GM23248 (cell line): ENCODE measurements at regions not wholly inside any gene's neighbourhood (a gene's known extent, or its start where the extent isn't known, plus 50 kb on each side); places are given as distances from the start of the nearest gene placed in this dataset.

ENCODE experiments used
- DNase-seq: peaks from one replicate; pipeline ENCODE4 v3.0.0-alpha.2; 2015
- H2AFZ ChIP-seq: fragments of 200-600 bp; sonication (generic); 2 replicates; pipeline ENCODE4 v1.6.1; 2016; ENCODE audit warnings: antibody characterized with exemption
- H3F3A ChIP-seq: fragments of 200-600 bp; sonication (generic); 2 replicates; pipeline ENCODE4 v1.6.1; 2016; ENCODE audit warnings: mild to moderate bottlenecking, antibody characterized with exemption, mixed run types; ENCODE audit not compliant: insufficient read depth
- H3K27ac ChIP-seq: fragments of 200-600 bp; sonication (generic); 2 replicates; pipeline ENCODE4 v1.5.1; 2016; ENCODE audit warnings: mild to moderate bottlenecking
- H3K27me3 ChIP-seq: fragments of 200-600 bp; sonication (generic); replicated peaks from 2 replicates; pipeline ENCODE4 v1.6.1; 2016; ENCODE audit warnings: mild to moderate bottlenecking; ENCODE audit not compliant: insufficient read depth
- H3K36me3 ChIP-seq: fragments of 200-600 bp; sonication (generic); 2 replicates; pipeline ENCODE4 v1.6.1; 2016; ENCODE audit warnings: low read depth, mild to moderate bottlenecking
- H3K4me1 ChIP-seq: fragments of 200-600 bp; sonication (generic); 2 replicates; pipeline ENCODE4 v1.6.1; 2016; ENCODE audit warnings: mild to moderate bottlenecking; ENCODE audit not compliant: insufficient read depth
- H3K4me2 ChIP-seq: fragments of 200-600 bp; sonication (generic); one replicate; pipeline ENCODE4 v1.6.1; 2016; ENCODE audit warnings: mild to moderate bottlenecking; ENCODE audit not compliant: unreplicated experiment
- H3K4me3 ChIP-seq: fragments of 200-600 bp; sonication (generic); 2 replicates; pipeline ENCODE4 v1.5.1; 2016; ENCODE audit warnings: mild to moderate bottlenecking
- H3K79me2 ChIP-seq: fragments of 200-600 bp; sonication (generic); 2 replicates; pipeline ENCODE4 v1.6.1; 2016; ENCODE audit warnings: mild to moderate bottlenecking; ENCODE audit not compliant: insufficient read depth
- H3K9ac ChIP-seq: fragments of 200-600 bp; sonication (generic); 2 replicates; pipeline ENCODE4 v1.6.1; 2016; ENCODE audit warnings: mild to moderate bottlenecking
- H3K9me2 ChIP-seq: fragments of 200-600 bp; sonication (generic); 2 replicates; pipeline ENCODE4 v1.6.1; 2016; ENCODE audit warnings: mixed run types, mild to moderate bottlenecking, moderate library complexity; ENCODE audit not compliant: insufficient read depth
- H3K9me3 ChIP-seq: fragments of 200-600 bp; sonication (generic); one replicate; pipeline ENCODE4 v1.6.1; 2017; ENCODE audit warnings: low read depth
- H4K20me1 ChIP-seq: fragments of 200-600 bp; sonication (generic); 2 replicates; pipeline ENCODE4 v1.6.0; 2016; ENCODE audit not compliant: insufficient read depth
- EZH2 ChIP-seq: fragments of 200-600 bp; sonication (generic); IDR thresholded peaks from 2 replicates; pipeline ENCODE4 v1.6.1; 2018; ENCODE audit warnings: antibody characterized with exemption, mild to moderate bottlenecking; ENCODE audit not compliant: insufficient read depth, poor library complexity, severe bottlenecking
- EZH2phosphoT487 ChIP-seq: fragments of 200-600 bp; sonication (generic); IDR thresholded peaks from 2 replicates; pipeline ENCODE4 v1.6.1; 2018; ENCODE audit warnings: antibody characterized with exemption, moderate library complexity, mild to moderate bottlenecking, low read depth; ENCODE audit not compliant: insufficient read depth
- WGBS, 2 experiments: methylation state at CpG; one replicate each; pipeline ENCODE4 v1.1.6; 2015 to 2017; ENCODE audit warnings: low lambda C conversion rate in 2 of 2, low coverage in 1 of 2; ENCODE audit errors: missing lambda C conversion rate in 2 of 2; 5-methylcytosine and 5-hydroxymethylcytosine counted together
- in situ Hi-C: fragments of 300-500 bp; cut with MboI; formaldehyde crosslinking; loops from 2 replicates; pipeline ENCODE4 v1.15.0; 2020

- no peaks in the 10 kb centered on the region for H3F3A ChIP-seq
- H3K9me2 ChIP-seq: no peaks in the 10 kb centered on the region
- no peaks in the 10 kb centered on the region for H3K36me3 ChIP-seq
- WGBS, 2 experiments: 39 to 44% methylated on average over 2 of the region's 2 CpGs
- no peak overlapping the region for H3K4me3 ChIP-seq
- in situ Hi-C loops: no loop called here
- H3K9me3 ChIP-seq: no peaks in the 10 kb centered on the region
- TF ChIP-seq EZH2 (no peak), EZH2phosphoT487 (no peak)
- DNase-seq: no peak
- no peaks in the 10 kb centered on the region for H4K20me1 ChIP-seq
- H3K4me2 ChIP-seq: no peak overlapping the region
- H2AFZ ChIP-seq: no peak overlapping the region
- H3K9ac ChIP-seq: no peak overlapping the region
- H3K27ac ChIP-seq: no peak overlapping the region
- H3K27me3 ChIP-seq: no peaks in the 10 kb centered on the region
- H3K4me1 ChIP-seq: no peaks in the 10 kb centered on the region
- H3K79me2 ChIP-seq: no peaks in the 10 kb centered on the region
Measured at GRCh38 chr3:26108846-26109489, 319.1 kb downstream of the OXSM start.

GRCh38 chr3:26114851-26115250 lies 325.0 kb downstream of the OXSM start:
- no peaks in the 10 kb centered on the region for H3K36me3 ChIP-seq
- no peaks in the 10 kb centered on the region for H3K9me2 ChIP-seq
- no peaks in the 10 kb centered on the region for H3K27me3 ChIP-seq
- H3K9ac ChIP-seq: no peak overlapping the region
- H4K20me1 ChIP-seq: no peaks in the 10 kb centered on the region
- H3K4me2 ChIP-seq: no peak overlapping the region
- no peak overlapping the region for H3K4me3 ChIP-seq
- WGBS, 2 experiments: 0 to 2% methylated on average over 1 of the region's 1 CpG
- H2AFZ ChIP-seq: no peak overlapping the region
- H3K79me2 ChIP-seq: no peaks in the 10 kb centered on the region
- DNase-seq: no peak
- no peak for TF ChIP-seq EZH2phosphoT487
- no peak for TF ChIP-seq EZH2
- no peaks in the 10 kb centered on the region for H3K4me1 ChIP-seq
- H3K27ac ChIP-seq: no peak overlapping the region
- H3F3A ChIP-seq: no peaks in the 10 kb centered on the region
- in situ Hi-C loops: no loop called here
- H3K9me3 ChIP-seq: no peaks in the 10 kb centered on the region

- in situ Hi-C loops: no loop called here
- H3K9me3 ChIP-seq: no peaks in the 10 kb centered on the region
Measured at GRCh38 chr3:26118165-26118564, 328.3 kb downstream of the OXSM start.

GRCh38 chr3:26132942-26133341 lies 343.1 kb downstream of the OXSM start:
- DNase-seq: no peak
- H3K4me2 ChIP-seq: no peak overlapping the region
- no peaks in the 10 kb centered on the region for H3K9me2 ChIP-seq
- no peak for TF ChIP-seq EZH2phosphoT487
- no peak for TF ChIP-seq EZH2
- H3K9me3 ChIP-seq: peaks cover 5% of the 10 kb centered on the region
- in situ Hi-C loops: no loop called here
- H3K36me3 ChIP-seq: no peaks in the 10 kb centered on the region
- H2AFZ ChIP-seq: no peak overlapping the region
- no peak overlapping the region for H3K27ac ChIP-seq
- H3K4me1 ChIP-seq: no peaks in the 10 kb centered on the region
- H3K4me3 ChIP-seq: no peak overlapping the region
- no peaks in the 10 kb centered on the region for H3F3A ChIP-seq
- no peaks in the 10 kb centered on the region for H4K20me1 ChIP-seq
- H3K9ac ChIP-seq: no peak overlapping the region
- H3K27me3 ChIP-seq: no peaks in the 10 kb centered on the region
- H3K79me2 ChIP-seq: no peaks in the 10 kb centered on the region

More at GRCh38 chr3:26118165-26118564, 328.3 kb downstream of the OXSM start:
- Histone ChIP-seq H3K27ac (no peak overlapping the region), H3K4me1 (no peaks in the 10 kb centered on the region), H3K4me2 (no peak overlapping the region), H3K79me2 (no peaks in the 10 kb centered on the region), H3F3A (no peaks in the 10 kb centered on the region), H3K9me2 (no peaks in the 10 kb centered on the region), H3K27me3 (no peaks in the 10 kb centered on the region), H4K20me1 (no peaks in the 10 kb centered on the region), H3K36me3 (no peaks in the 10 kb centered on the region), H2AFZ (no peak overlapping the region), H3K9ac (no peak overlapping the region), H3K4me3 (no peak overlapping the region)
- no peak for DNase-seq
- WGBS, 2 experiments: 0 to 12% methylated on average over 2 of the region's 2 CpGs
- TF ChIP-seq EZH2 (no peak), EZH2phosphoT487 (no peak)

GRCh38 chr3:26141296-26141695 lies 351.4 kb downstream of the OXSM start:
- Histone ChIP-seq H3F3A (no peaks in the 10 kb centered on the region), H3K27ac (no peak overlapping the region), H3K9me2 (no peaks in the 10 kb centered on the region), H3K4me3 (no peak overlapping the region), H2AFZ (no peak overlapping the region), H3K79me2 (no peaks in the 10 kb centered on the region), H3K9me3 (no peaks in the 10 kb centered on the region), H3K4me2 (no peak overlapping the region), H4K20me1 (no peaks in the 10 kb centered on the region), H3K9ac (no peak overlapping the region), H3K36me3 (no peaks in the 10 kb centered on the region), H3K4me1 (no peaks in the 10 kb centered on the region), H3K27me3 (no peaks in the 10 kb centered on the region)
- 3 to 20% methylated on average over 1 of the region's 1 CpG for WGBS, 2 experiments
- in situ Hi-C loops: no loop called here
- DNase-seq: no peak
- TF ChIP-seq EZH2phosphoT487 (no peak), EZH2 (no peak)
